SU-DHL-6 (cell line): ENCODE measurements at regions not wholly inside any gene's neighbourhood (a gene's known extent, or its start where the extent isn't known, plus 50 kb on each side); places are given as distances from the start of the nearest gene placed in this dataset.

Source experiments
- H2AFZ ChIP-seq: fragments of 200-600 bp; sonication (generic); 2 replicates; pipeline ENCODE4 v1.6.1; 2014; ENCODE audit warnings: low read depth, mild to moderate bottlenecking, moderate library complexity, mixed read lengths, antibody characterized with exemption, low read length; ENCODE audit not compliant: severe bottlenecking
- H3F3A ChIP-seq: fragments of 200-600 bp; shearing (Covaris generic); 2 replicates; pipeline ENCODE4 v1.6.0; 2016; ENCODE audit warnings: antibody characterized with exemption, mild to moderate bottlenecking; ENCODE audit not compliant: insufficient read depth
- H3K27ac ChIP-seq: fragments of 200-600 bp; sonication (generic); 2 replicates; pipeline ENCODE4 v1.5.1; 2016; ENCODE audit warnings: low read depth, mild to moderate bottlenecking, low read length, moderate library complexity, mixed read lengths
- H3K27me3 ChIP-seq: fragments of 200-600 bp; sonication (generic), shearing (Covaris generic); 2 replicates; pipeline ENCODE4 v1.6.0; 2014; ENCODE audit warnings: mild to moderate bottlenecking, low read length
- H3K36me3 ChIP-seq: fragments of 200-600 bp; sonication (generic); 2 replicates; pipeline ENCODE4 v1.6.1; 2014; ENCODE audit warnings: mild to moderate bottlenecking, low read length, mixed read lengths
- H3K4me2 ChIP-seq: fragments of 300-600, 200-600 bp; shearing (Covaris generic), sonication (generic); 2 replicates; pipeline ENCODE4 v1.6.0; 2014; ENCODE audit warnings: low read length, low read depth, mild to moderate bottlenecking; ENCODE audit not compliant: poor library complexity, severe bottlenecking
- H3K4me3 ChIP-seq: fragments of 200-600 bp; sonication (generic); 2 replicates; pipeline ENCODE4 v1.5.1; 2014; ENCODE audit warnings: antibody characterized with exemption, low read length, mild to moderate bottlenecking, mixed read lengths; ENCODE audit not compliant: insufficient read depth, poor library complexity, severe bottlenecking
- H3K79me2 ChIP-seq: fragments of 200-600 bp; sonication (generic); 2 replicates; pipeline ENCODE4 v1.6.1; 2014; ENCODE audit warnings: mild to moderate bottlenecking, low read length, moderate library complexity; ENCODE audit not compliant: insufficient read depth
- H3K9ac ChIP-seq: fragments of 200-600 bp; sonication (generic); 2 replicates; pipeline ENCODE4 v1.7.0; 2014; ENCODE audit warnings: mild to moderate bottlenecking, low read length
- H3K9me2 ChIP-seq: fragments of 200-600 bp; sonication (generic); replicated peaks from 2 replicates; pipeline ENCODE4 v1.6.1; 2014; ENCODE audit warnings: low read length; ENCODE audit not compliant: insufficient read depth
- H3K9me3 ChIP-seq: fragments of 200-600 bp; sonication (generic); 2 replicates; pipeline ENCODE4 v1.6.1; 2014; ENCODE audit warnings: low read length, mixed read lengths; ENCODE audit not compliant: insufficient read depth
- H4K20me1 ChIP-seq: fragments of 200-600 bp; sonication (generic); 2 replicates; pipeline ENCODE4 v1.6.1; 2014; ENCODE audit warnings: low read depth, mild to moderate bottlenecking, antibody characterized with exemption, low read length, moderate library complexity, mixed read lengths
- CTCF ChIP-seq: fragments of 200-600 bp; sonication (generic); IDR thresholded peaks from one replicate; pipeline ENCODE4 v1.5.1; 2017; ENCODE audit warnings: antibody characterized with exemption, mild to moderate bottlenecking, low read length, moderate library complexity; ENCODE audit not compliant: insufficient read depth, poor library complexity, severe bottlenecking
- EZH2phosphoT487 ChIP-seq: fragments of 200-600 bp; sonication (generic), shearing (Covaris generic); conservative IDR thresholded peaks from 2 replicates; pipeline ENCODE4 v1.6.1; 2018; ENCODE audit warnings: mild to moderate bottlenecking, antibody characterized with exemption, low read length, moderate library complexity, mixed read lengths

DNA sequence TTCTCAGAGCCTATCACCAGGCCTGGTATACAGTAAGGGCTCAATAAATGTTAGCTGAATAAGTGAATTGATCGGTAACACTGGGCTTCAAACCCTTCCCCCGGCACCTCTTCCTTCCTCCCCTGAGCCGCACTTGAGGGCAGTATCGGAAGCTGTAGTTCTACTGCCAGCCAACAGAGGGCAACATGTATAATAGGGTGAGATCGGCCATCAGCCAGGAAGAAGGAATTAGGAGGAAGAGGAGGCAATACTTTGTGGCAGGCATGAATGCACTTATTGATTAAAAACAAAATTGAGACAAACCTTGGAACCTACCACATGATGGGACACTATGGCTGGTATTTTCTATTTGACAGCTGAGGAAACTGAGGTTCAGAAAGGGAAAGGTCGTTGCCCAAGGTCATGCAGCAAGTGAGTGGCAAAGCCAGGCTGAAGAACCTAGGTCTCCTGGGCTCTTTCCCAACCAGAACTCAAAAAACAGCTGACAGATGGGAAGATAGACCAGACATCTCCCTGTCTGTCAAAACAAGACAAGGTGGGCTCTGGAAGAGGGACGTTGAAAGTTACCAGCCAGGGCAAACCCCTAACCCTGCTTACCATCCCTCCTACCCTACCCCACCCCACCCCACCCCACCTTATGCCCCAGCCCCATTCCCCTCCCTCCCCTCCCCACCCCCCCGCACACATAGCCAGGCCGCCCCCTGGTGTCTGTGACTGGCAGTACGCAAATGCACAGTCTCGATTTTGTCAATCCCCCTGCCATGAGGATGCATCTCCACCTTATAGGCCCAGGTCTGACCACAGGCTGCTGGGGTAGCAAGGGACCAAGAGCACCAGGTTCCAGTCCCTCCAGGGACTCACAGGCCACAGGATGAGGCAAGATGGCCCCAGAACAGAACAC is 107.3 kb upstream of the RUNX3 start:
- H4K20me1 ChIP-seq = no peaks in the 10 kb centered on the region
- H3K9ac ChIP-seq = no peak overlapping the region
- H3K9me3 ChIP-seq = no peaks in the 10 kb centered on the region
- no peaks in the 10 kb centered on the region for H3K36me3 ChIP-seq
- no peaks in the 10 kb centered on the region for H3K27me3 ChIP-seq
- no peaks in the 10 kb centered on the region for H3K9me2 ChIP-seq
- no peaks in the 10 kb centered on the region for H3K79me2 ChIP-seq
- no peak overlapping the region for H3K4me2 ChIP-seq
- no peak overlapping the region for H3K27ac ChIP-seq
- H3K4me3 ChIP-seq = no peak overlapping the region
- peak; percentile 61 for TF ChIP-seq CTCF
- TF ChIP-seq EZH2phosphoT487 = no peak
- H2AFZ ChIP-seq = no peak overlapping the region
- H3F3A ChIP-seq = peaks cover 6% of the 10 kb centered on the region; the same call in 1 of the 2 replicates

GRCh38 chr1:25036117-25036546 is 106.1 kb upstream of the RUNX3 start:
- Histone ChIP-seq H3K36me3 (no peaks in the 10 kb centered on the region), H4K20me1 (no peaks in the 10 kb centered on the region), H2AFZ (no peak overlapping the region), H3F3A (peaks cover 16% of the 10 kb centered on the region), H3K27ac (no peak overlapping the region), H3K4me3 (no peak overlapping the region), H3K9ac (no peak overlapping the region), H3K79me2 (no peaks in the 10 kb centered on the region), H3K9me2 (no peaks in the 10 kb centered on the region), H3K9me3 (no peaks in the 10 kb centered on the region), H3K27me3 (no peaks in the 10 kb centered on the region), H3K4me2 (no peak overlapping the region)
- TF ChIP-seq CTCF (no peak), EZH2phosphoT487 (no peak)

GRCh38 chr1:25035523-25036116 is 105.5 kb upstream of the RUNX3 start:
- Histone ChIP-seq H3K36me3 (no peaks in the 10 kb centered on the region), H3K9me2 (no peaks in the 10 kb centered on the region), H3K4me2 (no peak overlapping the region), H3K4me3 (no peak overlapping the region), H4K20me1 (no peaks in the 10 kb centered on the region), H3K9me3 (no peaks in the 10 kb centered on the region), H3K27me3 (no peaks in the 10 kb centered on the region), H3K27ac (no peak overlapping the region), H3K79me2 (no peaks in the 10 kb centered on the region), H3F3A (peaks cover 16% of the 10 kb centered on the region), H2AFZ (no peak overlapping the region), H3K9ac (no peak overlapping the region)
- TF ChIP-seq CTCF = no peak
